WTC11 (cell line): ENCODE measurements at regions not wholly inside any gene's neighbourhood (a gene's known extent, or its start where the extent isn't known, plus 50 kb on each side); places are given as distances from the start of the nearest gene placed in this dataset.

Source experiments
- ATAC-seq: fragments of 200-7000 bp; cut with Tn5 transposase; 2 replicates; pipeline ENCODE4 v1.10.0; 2021; ENCODE audit warnings: mild to moderate bottlenecking, moderate library complexity
- CTCF ChIA-PET: fragments of 300-600 bp; sonication (Branson Sonifier 250); formaldehyde crosslinking; loops from one replicate; lab custom pipeline; 2021; ENCODE audit warnings: antibody characterized with exemption; lab: Charles Lee
- POLR2A ChIA-PET: fragments of 350-600 bp; sonication (Branson Sonifier 250); formaldehyde crosslinking; loops from one replicate; lab custom pipeline; 2021; ENCODE audit warnings: antibody characterized with exemption; lab: Charles Lee
- DNase-seq: peaks from one replicate; pipeline ENCODE4 v3.0.0; 2021; ENCODE audit warnings: low spot score
- H3K27ac Mint-ChIP-seq: 2 replicates; pipeline ENCODE4 v1.8.0; 2021; ENCODE audit warnings: mixed read lengths
- H3K27me3 Mint-ChIP-seq: 2 replicates; pipeline ENCODE4 v1.8.0; 2021; ENCODE audit warnings: low read depth, mild to moderate bottlenecking, moderate library complexity, mixed read lengths
- H3K36me3 Mint-ChIP-seq: 2 replicates; pipeline ENCODE4 v1.8.0; 2021; ENCODE audit warnings: mixed read lengths
- H3K4me1 Mint-ChIP-seq: 2 replicates; pipeline ENCODE4 v1.8.0; 2022; ENCODE audit warnings: mixed read lengths
- H3K4me3 Mint-ChIP-seq: 2 replicates; pipeline ENCODE4 v1.8.0; 2021; ENCODE audit warnings: mild to moderate bottlenecking, moderate library complexity, mixed read lengths
- H3K9me3 Mint-ChIP-seq: 2 replicates; pipeline ENCODE4 v1.8.0; 2021; ENCODE audit warnings: mixed read lengths
- ARID4B ChIP-seq: sonication (generic); formaldehyde crosslinking; IDR thresholded peaks from 2 replicates; pipeline ENCODE4 v1.8.0; 2023; ENCODE audit warnings: missing genetic modification reagents, mild to moderate bottlenecking, borderline replicate concordance
- ERG ChIP-seq: fragments of 250-450 bp; sonication (Bioruptor Pico); IDR thresholded peaks from 2 replicates; pipeline ENCODE4 v1.8.0; 2021; ENCODE audit warnings: mild to moderate bottlenecking
- ESRRA ChIP-seq: sonication (generic); formaldehyde crosslinking; IDR thresholded peaks from 2 replicates; pipeline ENCODE4 v1.8.1; 2022; ENCODE audit warnings: mild to moderate bottlenecking, missing genetic modification reagents, borderline replicate concordance
- ETV6 ChIP-seq: sonication (generic); formaldehyde crosslinking; IDR thresholded peaks from 2 replicates; pipeline ENCODE4 v1.8.1; 2022; ENCODE audit warnings: mild to moderate bottlenecking, missing genetic modification reagents
- FOXP4 ChIP-seq: sonication (generic); formaldehyde crosslinking; IDR thresholded peaks from 2 replicates; pipeline ENCODE4 v1.8.0; 2022; ENCODE audit warnings: mild to moderate bottlenecking, missing genetic modification reagents
- GABPB1 ChIP-seq: sonication (generic); formaldehyde crosslinking; IDR thresholded peaks from 2 replicates; pipeline ENCODE4 v1.8.1; 2023; ENCODE audit warnings: mild to moderate bottlenecking, missing genetic modification reagents
- GRHL2 ChIP-seq: fragments of 250-450 bp; sonication (Bioruptor Pico); IDR thresholded peaks from 2 replicates; pipeline ENCODE4 v1.8.0; 2022; ENCODE audit warnings: mild to moderate bottlenecking, moderate library complexity; ENCODE audit not compliant: insufficient replicate concordance, severe bottlenecking
- GTF2I ChIP-seq: fragments of 250-450 bp; sonication (Bioruptor Pico); conservative IDR thresholded peaks from 2 replicates; pipeline ENCODE4 v1.4.0; 2021; ENCODE audit warnings: mild to moderate bottlenecking
- IRF1 ChIP-seq: sonication (generic); formaldehyde crosslinking; IDR thresholded peaks from 2 replicates; pipeline ENCODE4 v1.8.0; 2023; ENCODE audit warnings: missing genetic modification reagents
- NR3C1 ChIP-seq: sonication (generic); formaldehyde crosslinking; conservative IDR thresholded peaks from 2 replicates; pipeline ENCODE4 v1.8.1; 2023; ENCODE audit warnings: low read depth, mild to moderate bottlenecking, missing genetic modification reagents
- SMAD3 ChIP-seq: sonication (generic); formaldehyde crosslinking; IDR thresholded peaks from 2 replicates; pipeline ENCODE4 v1.8.0; 2022; ENCODE audit warnings: missing genetic modification reagents, mild to moderate bottlenecking, borderline replicate concordance
- SOX15 ChIP-seq: fragments of 250-450 bp; sonication (Bioruptor Pico); IDR thresholded peaks from 2 replicates; pipeline ENCODE4 v1.9.0; 2021; ENCODE audit warnings: mild to moderate bottlenecking
- SP1 ChIP-seq: sonication (generic); formaldehyde crosslinking; conservative IDR thresholded peaks from 2 replicates; pipeline ENCODE4 v1.8.1; 2022; ENCODE audit warnings: missing genetic modification reagents
- TP53 ChIP-seq: sonication (generic); formaldehyde crosslinking; IDR thresholded peaks from 2 replicates; pipeline ENCODE4 v1.8.1; 2023; ENCODE audit warnings: mild to moderate bottlenecking, missing genetic modification reagents
- ZNF532 ChIP-seq: fragments of 250-450 bp; sonication (Bioruptor Pico); IDR thresholded peaks from 2 replicates; pipeline ENCODE4 v1.9.0; 2021; ENCODE audit warnings: mild to moderate bottlenecking, borderline replicate concordance

- POLR2A ChIA-PET, result no interaction called here
- no peak for ATAC-seq
- no peak for DNase-seq
- H3K27me3 Mint-ChIP-seq, result no peaks in the 10 kb centered on the region
- H3K27ac Mint-ChIP-seq, result no peak overlapping the region
- H3K4me3 Mint-ChIP-seq, result no peak overlapping the region
- TF ChIP-seq SMAD3 (CRISPR knock-in tag) (no peak), SP1 (CRISPR knock-in tag) (no peak), FOXP4 (CRISPR knock-in tag) (no peak), NR3C1 (CRISPR knock-in tag) (no peak), GTF2I (CRISPR knock-in tag) (no peak), ERG (CRISPR knock-in tag) (no peak), ESRRA (CRISPR knock-in tag) (no peak), SOX15 (CRISPR knock-in tag) (no peak), TP53 (no peak), ETV6 (CRISPR knock-in tag) (no peak), ARID4B (CRISPR knock-in tag) (no peak), GABPB1 (CRISPR knock-in tag) (no peak), GRHL2 (CRISPR knock-in tag) (no peak), ZNF532 (CRISPR knock-in tag) (no peak), IRF1 (CRISPR knock-in tag) (no peak)
- TF ChIP-seq, all 79 proteins: peak for 0
- CTCF ChIA-PET, result no interaction called here
- H3K4me1 Mint-ChIP-seq, result peaks cover 4% of the 10 kb centered on the region; the same call in 1 of the 2 replicates
- 0 out of 2 replicates have a peak, but pooled peaks cover 2% of the 10 kb centered on the region for H3K36me3 Mint-ChIP-seq
- peaks cover 3% of the 10 kb centered on the region; the same call in 1 of the 2 replicates for H3K9me3 Mint-ChIP-seq
Observed at GRCh38 chr18:42574871-42575270, 540.6 kb downstream of the RIT2 start.
